Activated CD4-positive, alpha-beta T cell treated with anti-CD3 and anti-CD28 coated beads, Interleukin-2, amount 10 ng/mL, durations not matched to agents 7 days and 5 days (primary cell): ENCODE measurements at regions not wholly inside any gene's neighbourhood (a gene's known extent, or its start where the extent isn't known, plus 50 kb on each side); places are given as distances from the start of the nearest gene placed in this dataset.
"Not testable (repeated sequence)": the region's sequence is repeated elsewhere in the genome, so short reads cannot be mapped to it uniquely, and the experiment has no call there.

ENCODE experiments used
- CTCF ChIA-PET: fragments of 350-600 bp; sonication (Branson Sonifier 250); formaldehyde crosslinking; loops from one replicate; lab custom pipeline; 2021; ENCODE audit warnings: antibody characterized with exemption; lab: Charles Lee
- POLR2A ChIA-PET: fragments of 350-600 bp; sonication (Branson Sonifier 250); formaldehyde crosslinking; loops from one replicate; lab custom pipeline; 2021; ENCODE audit warnings: antibody characterized with exemption; lab: Charles Lee
- DNase-seq: peaks from one replicate; pipeline ENCODE4 v3.0.0-alpha.2; 2020
- H3K27ac Mint-ChIP-seq: one replicate; pipeline ENCODE4 v1.8.0; 2021; ENCODE audit warnings: mild to moderate bottlenecking, moderate library complexity, mixed read lengths
- H3K27me3 Mint-ChIP-seq: one replicate; pipeline ENCODE4 v1.8.0; 2021; ENCODE audit warnings: mixed read lengths
- H3K36me3 Mint-ChIP-seq: one replicate; pipeline ENCODE4 v1.8.0; 2021; ENCODE audit warnings: low read depth, mixed read lengths
- H3K4me1 Mint-ChIP-seq: one replicate; pipeline ENCODE4 v1.8.0; 2021; ENCODE audit warnings: mixed read lengths
- H3K4me3 Mint-ChIP-seq: one replicate; pipeline ENCODE4 v1.8.0; 2021; ENCODE audit warnings: mild to moderate bottlenecking, moderate library complexity, mixed read lengths
- H3K9me3 Mint-ChIP-seq: one replicate; pipeline ENCODE4 v1.8.0; 2021; ENCODE audit warnings: mixed read lengths

DNA sequence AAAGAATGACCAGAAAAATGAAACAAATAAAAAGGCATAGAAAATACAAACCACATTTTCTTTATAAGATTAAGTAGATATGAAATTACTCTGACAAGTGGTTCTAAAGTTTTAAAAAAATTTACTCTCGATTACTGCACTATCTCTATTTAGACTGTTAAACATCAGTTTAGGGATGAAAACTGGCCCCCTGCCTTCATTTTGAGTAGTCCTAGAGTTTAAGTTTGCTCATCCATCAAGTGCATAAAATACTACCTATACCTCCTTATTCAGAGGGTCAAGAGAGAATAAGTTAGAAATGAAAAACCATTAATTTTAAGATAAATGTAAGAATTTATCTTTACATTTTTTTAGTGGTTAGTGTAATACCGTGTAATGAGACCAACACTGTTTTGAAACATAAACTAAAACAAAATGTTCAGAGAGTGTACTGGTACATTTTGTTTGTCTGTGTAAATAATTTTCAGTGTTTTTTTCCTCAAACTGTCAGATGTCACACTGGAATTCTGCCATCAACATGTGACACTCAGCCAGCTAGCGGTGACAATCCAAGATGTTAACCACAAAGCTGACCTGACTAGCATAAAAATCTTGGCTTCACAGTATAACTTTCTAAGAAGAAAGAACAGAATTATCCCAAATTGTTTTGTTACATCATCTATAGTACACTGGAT, 184.8 kb upstream of the PCDH20 start:
- POLR2A ChIA-PET, result no interaction called here
- Mint-ChIP-seq H3K9me3 (no peaks in the 10 kb centered on the region), H3K27me3 (no peaks in the 10 kb centered on the region), H3K4me3 (no peak overlapping the region), H3K36me3 (no peaks in the 10 kb centered on the region), H3K4me1 (no peaks in the 10 kb centered on the region), H3K27ac (no peak overlapping the region)
- DNase-seq, result no peak
- CTCF ChIA-PET, result no interaction called here

DNA sequence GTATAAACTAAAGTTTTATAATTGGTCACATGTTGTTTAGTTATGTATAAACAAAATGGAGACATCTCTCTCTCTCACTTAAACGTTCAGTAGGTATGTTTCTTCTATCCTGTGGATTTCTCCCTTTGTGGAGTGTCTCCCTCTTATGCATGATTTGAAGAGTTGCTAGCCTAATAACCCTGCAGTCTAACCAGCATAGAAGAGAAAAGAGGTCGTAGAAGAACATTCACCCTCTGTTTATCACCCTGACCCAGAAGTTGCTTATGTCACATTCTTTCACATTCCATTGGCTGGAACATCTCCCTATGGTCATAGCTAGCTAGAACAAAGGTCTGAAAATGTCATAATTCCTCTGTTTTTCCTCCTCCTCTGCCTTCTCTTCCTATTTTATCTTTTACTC, 176.8 kb upstream of the PCDH20 start:
- Mint-ChIP-seq H3K4me3 (no peak overlapping the region), H3K27ac (no peak overlapping the region), H3K27me3 (no peaks in the 10 kb centered on the region), H3K36me3 (no peaks in the 10 kb centered on the region), H3K9me3 (no peaks in the 10 kb centered on the region), H3K4me1 (no peaks in the 10 kb centered on the region)
- ChIA-PET CTCF (no interaction called here), POLR2A (no interaction called here)
- no peak for DNase-seq

DNA sequence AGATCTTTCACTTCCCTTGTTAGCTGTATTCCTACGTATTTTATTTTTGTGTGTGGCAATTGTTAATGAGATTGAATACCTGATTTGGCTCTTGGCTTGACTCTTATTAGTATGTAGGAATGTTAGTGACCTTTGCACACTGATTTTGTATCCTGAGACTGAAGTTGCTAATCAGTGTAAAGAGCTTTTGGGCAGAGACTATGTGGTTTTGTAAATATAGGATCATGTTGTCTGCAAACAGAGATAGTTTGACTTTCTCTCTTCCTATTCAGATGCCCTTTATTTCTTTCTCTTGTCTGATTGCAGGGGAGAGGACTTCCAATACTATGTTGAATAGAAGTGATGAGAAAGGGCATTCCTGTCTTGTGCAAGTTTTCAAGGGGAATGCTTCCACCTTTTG, 160.3 kb upstream of the PCDH20 start:
- no peaks in the 10 kb centered on the region for H3K4me1 Mint-ChIP-seq
- H3K4me3 Mint-ChIP-seq, result no peak overlapping the region
- no peaks in the 10 kb centered on the region for H3K36me3 Mint-ChIP-seq
- H3K27ac Mint-ChIP-seq, result no peak overlapping the region
- POLR2A ChIA-PET, result no interaction called here
- peaks cover 4% of the 10 kb centered on the region for H3K9me3 Mint-ChIP-seq
- CTCF ChIA-PET, result no interaction called here
- no peak for DNase-seq
- no peaks in the 10 kb centered on the region for H3K27me3 Mint-ChIP-seq

DNA sequence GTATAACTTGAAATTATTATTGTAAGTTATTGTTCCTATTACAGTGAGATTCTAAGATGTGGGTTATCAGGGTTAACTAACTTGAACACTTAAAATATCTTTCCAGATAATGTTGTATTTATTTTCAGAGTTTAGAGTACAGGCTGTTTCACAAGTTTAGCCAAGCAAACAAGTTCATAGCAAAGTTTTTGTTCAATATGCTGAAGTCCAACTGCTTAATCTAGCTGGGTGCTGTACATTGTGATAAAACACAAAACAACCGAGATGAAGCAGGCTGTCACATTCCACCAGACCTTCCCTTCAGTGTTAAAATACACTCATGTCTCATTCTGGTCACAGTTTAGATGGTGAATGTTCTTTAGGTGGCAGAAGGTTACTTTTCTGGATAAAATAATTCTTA, 148.0 kb upstream of the PCDH20 start:
- Mint-ChIP-seq H3K4me1 (no peaks in the 10 kb centered on the region), H3K27ac (no peak overlapping the region), H3K36me3 (no peaks in the 10 kb centered on the region), H3K27me3 (no peaks in the 10 kb centered on the region), H3K9me3 (no peaks in the 10 kb centered on the region), H3K4me3 (no peak overlapping the region)
- no peak for DNase-seq
- ChIA-PET POLR2A (no interaction called here), CTCF (no interaction called here)

DNA sequence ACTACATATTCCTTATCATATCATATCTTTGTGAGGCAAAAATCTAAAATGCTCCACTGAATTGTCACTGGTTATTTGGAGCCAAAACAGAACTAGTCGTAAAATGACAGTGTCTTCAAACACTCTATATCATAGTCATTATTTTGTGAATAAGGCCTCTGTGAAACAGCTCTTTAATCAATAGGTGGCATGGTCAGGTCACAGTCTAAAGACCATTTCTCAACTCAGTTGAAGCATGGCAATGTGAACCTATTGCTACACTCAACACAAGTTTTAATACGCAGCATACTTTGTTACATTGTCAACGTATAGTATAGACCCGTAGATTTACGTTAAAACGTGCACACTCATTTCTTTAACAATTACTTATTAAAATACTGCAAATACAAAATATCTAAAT, 131.3 kb upstream of the PCDH20 start:
- ChIA-PET CTCF (no interaction called here), POLR2A (no interaction called here)
- no peak for DNase-seq
- H3K27ac Mint-ChIP-seq, result no peak overlapping the region
- H3K36me3 Mint-ChIP-seq, result no peaks in the 10 kb centered on the region
- no peaks in the 10 kb centered on the region for H3K9me3 Mint-ChIP-seq
- H3K27me3 Mint-ChIP-seq, result no peaks in the 10 kb centered on the region
- H3K4me1 Mint-ChIP-seq, result no peaks in the 10 kb centered on the region
- no peak overlapping the region for H3K4me3 Mint-ChIP-seq

DNA sequence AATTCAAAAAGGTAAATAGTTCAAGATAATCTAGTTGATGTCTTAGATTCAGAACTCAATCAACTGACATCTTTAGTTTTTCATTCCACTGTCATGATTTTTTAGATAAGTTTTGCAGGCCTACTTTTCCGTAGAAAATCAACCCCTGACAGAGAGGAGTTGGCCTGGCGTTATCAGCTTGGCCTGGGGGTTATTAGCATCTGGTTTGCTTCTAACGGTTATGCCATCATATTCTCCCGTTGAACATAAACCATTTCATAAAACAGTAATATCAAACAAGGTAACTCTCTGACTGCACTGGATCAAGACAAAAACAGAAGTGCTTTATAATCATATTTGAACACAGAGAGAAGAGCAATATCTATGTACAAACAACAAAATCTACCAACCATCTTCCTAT, 130.8 kb upstream of the PCDH20 start:
- ChIA-PET CTCF (no interaction called here), POLR2A (no interaction called here)
- Mint-ChIP-seq H3K4me1 (no peaks in the 10 kb centered on the region), H3K4me3 (no peak overlapping the region), H3K36me3 (no peaks in the 10 kb centered on the region), H3K27me3 (no peaks in the 10 kb centered on the region), H3K27ac (no peak overlapping the region), H3K9me3 (no peaks in the 10 kb centered on the region)
- DNase-seq, result no peak

DNA sequence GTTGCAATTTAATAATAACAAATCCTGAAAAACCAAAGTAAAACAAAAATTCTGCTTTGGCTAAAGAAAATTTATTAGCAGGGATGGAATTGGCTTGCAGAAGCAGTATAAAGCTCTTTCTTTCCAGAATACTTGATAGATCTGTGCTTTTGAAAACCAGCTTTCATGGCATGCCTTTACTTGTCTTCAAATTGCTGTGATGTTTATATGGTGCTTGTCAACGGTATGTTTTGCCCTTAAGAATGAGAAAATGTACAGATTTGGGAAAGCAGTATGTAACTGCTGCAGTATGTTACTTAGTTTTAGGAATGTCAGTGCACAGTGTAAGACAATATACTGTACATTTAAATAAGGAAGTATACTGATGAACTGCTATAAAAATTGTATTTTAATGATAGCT, 120.8 kb upstream of the PCDH20 start:
- Mint-ChIP-seq H3K27me3 (no peaks in the 10 kb centered on the region), H3K4me3 (no peak overlapping the region), H3K27ac (no peak overlapping the region), H3K4me1 (no peaks in the 10 kb centered on the region), H3K36me3 (no peaks in the 10 kb centered on the region), H3K9me3 (no peaks in the 10 kb centered on the region)
- DNase-seq, result no peak
- ChIA-PET POLR2A (no interaction called here), CTCF (no interaction called here)

DNA sequence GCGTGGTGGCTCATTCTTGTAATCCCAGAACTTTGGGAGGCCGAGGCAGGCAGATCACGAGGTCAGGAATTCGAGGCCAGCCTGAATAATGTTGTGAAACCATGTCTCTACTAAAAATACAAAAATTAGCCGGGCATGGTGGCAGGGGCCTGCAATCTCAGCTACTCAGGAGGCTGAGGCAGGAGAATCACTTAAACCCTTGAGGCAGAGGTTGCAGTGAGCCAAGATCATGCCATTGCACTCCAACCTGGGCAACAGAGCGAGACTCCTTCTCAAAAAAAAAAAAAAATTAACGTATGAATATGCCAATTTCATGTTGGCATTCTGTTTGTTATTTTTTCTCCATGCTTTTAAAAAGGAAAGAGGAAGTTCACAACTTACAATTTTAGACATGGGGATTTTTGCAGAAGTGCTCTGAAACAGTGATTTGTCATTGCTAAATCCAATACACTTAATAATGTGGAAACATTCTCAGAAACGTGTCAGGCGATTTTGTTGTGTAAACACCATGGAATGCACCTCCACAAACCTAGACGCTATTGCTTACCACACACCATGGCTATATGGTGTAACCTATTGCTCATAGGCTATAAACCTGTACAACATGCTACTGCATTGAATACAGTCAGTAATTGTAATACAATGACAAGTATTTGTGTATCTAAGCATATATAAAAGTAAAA, 115.9 kb upstream of the PCDH20 start:
- Mint-ChIP-seq H3K4me3 (no peak overlapping the region), H3K9me3 (no peaks in the 10 kb centered on the region), H3K36me3 (no peaks in the 10 kb centered on the region), H3K27ac (no peak overlapping the region), H3K4me1 (no peaks in the 10 kb centered on the region), H3K27me3 (no peaks in the 10 kb centered on the region)
- POLR2A ChIA-PET, result no interaction called here
- DNase-seq, result no peak
- CTCF ChIA-PET, result no interaction called here

DNA sequence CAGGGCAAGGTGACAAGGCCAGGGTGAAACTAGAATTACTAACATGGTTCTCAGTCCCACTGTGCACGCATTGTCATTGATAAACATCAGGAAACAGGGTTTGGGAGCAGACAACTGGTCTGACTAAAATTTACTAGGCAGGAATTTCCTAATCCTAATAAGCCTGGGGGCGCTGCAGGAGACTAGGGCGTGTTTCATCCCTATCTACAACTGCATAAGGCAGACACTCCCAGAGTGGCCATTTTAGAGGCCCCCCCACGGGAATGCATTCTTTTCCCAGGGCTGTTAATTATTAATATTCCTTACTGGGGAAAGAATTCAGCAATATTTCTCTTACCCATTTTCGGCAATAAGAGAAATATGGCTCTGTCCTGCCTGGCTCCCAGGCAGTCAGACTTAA, 103.6 kb upstream of the PCDH20 start:
- CTCF ChIA-PET, H3K27ac Mint-ChIP-seq, H3K27me3 Mint-ChIP-seq, H3K9me3 Mint-ChIP-seq, DNase-seq, POLR2A ChIA-PET, H3K4me3 Mint-ChIP-seq, H3K4me1 Mint-ChIP-seq, H3K36me3 Mint-ChIP-seq: not testable (repeated sequence)

DNA sequence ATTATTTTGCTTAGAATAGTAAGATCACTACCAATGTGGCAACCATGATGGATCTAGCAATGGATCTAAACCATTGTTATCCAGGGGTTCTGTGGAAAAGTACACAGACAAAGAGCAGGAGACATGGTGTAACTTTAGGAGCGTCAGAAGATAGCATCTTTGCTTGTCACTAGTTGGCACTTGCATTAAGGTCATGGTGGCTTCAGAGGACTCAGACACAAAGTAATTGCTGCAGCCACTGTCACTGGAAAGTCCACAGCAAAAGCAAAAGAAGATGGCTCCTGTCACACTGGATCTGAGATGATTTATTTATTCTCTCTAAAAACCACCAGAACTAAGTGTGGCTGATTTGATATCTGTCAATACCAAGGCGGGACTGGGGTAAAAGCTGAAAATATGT, 93.3 kb upstream of the PCDH20 start:
- ChIA-PET CTCF (no interaction called here), POLR2A (no interaction called here)
- Mint-ChIP-seq H3K9me3 (peaks cover 5% of the 10 kb centered on the region), H3K27ac (no peak overlapping the region), H3K4me3 (no peak overlapping the region), H3K36me3 (no peaks in the 10 kb centered on the region), H3K27me3 (no peaks in the 10 kb centered on the region), H3K4me1 (no peaks in the 10 kb centered on the region)
- DNase-seq, result no peak

DNA sequence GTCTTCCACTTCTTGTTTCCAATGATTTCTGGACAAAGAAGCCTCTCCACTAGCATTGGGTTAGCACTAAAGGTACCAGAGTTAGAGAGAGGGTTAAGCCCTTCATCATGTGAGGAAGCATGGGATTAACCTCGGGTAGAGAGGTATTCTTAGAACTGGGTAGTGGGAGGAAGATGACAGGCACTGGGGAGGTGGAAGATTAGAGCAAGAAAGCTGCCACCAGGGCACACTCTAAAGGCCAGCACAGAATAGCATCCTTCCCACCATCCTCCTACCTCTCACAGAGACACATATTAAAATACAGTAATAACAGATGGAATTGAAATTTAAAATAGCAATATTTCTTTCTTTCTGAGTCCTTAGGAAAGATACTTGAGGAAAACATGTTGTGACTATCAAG, 84.5 kb upstream of the PCDH20 start:
- no peak for DNase-seq
- Mint-ChIP-seq H3K4me3 (no peak overlapping the region), H3K9me3 (no peaks in the 10 kb centered on the region), H3K27me3 (no peaks in the 10 kb centered on the region), H3K4me1 (no peaks in the 10 kb centered on the region), H3K27ac (no peak overlapping the region), H3K36me3 (no peaks in the 10 kb centered on the region)
- ChIA-PET CTCF (no interaction called here), POLR2A (no interaction called here)

DNA sequence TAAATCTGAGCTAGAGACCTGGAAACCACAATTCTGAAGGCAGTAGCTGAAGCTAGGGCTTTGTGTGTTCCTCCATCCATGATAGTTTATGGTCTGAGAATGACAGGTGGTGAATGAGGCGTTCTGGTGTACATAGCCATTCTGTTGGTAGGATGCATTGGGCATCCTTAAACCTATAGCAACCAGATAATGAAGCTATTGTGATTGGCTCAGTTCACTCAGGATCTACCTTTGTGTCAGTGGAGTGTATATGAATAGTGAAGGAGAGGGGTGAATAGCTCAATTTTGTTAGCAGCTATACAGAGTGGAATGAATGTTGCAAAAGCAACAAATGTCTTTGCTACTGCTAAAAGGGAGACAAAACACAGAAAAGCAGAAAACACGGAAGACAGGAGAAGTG, 80.0 kb upstream of the PCDH20 start:
- Mint-ChIP-seq H3K9me3 (no peaks in the 10 kb centered on the region), H3K27ac (no peak overlapping the region), H3K36me3 (no peaks in the 10 kb centered on the region), H3K4me3 (no peak overlapping the region), H3K27me3 (no peaks in the 10 kb centered on the region), H3K4me1 (no peaks in the 10 kb centered on the region)
- CTCF ChIA-PET, result no interaction called here
- no peak for DNase-seq
- POLR2A ChIA-PET, result no interaction called here

DNA sequence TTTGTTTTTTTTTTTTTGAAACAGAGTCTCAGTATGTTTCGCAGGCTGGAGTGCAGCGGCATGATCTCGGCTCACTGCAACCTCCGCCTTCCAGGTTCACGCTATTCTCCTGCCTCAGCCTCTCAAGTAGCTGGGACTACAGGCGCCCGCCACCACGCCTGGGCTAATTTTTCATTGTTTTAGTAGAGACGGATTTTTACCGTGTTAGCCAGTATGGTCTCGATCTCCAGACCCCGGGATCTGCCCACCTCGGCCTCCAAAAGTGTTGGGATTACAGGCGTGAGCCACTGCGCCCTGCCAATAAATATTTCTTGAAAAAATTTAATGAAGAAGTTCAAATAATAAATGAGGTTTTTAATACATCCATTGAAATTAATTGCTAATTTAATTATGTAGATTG, 77.9 kb upstream of the PCDH20 start:
- H3K4me1 Mint-ChIP-seq, DNase-seq, H3K4me3 Mint-ChIP-seq, H3K9me3 Mint-ChIP-seq, POLR2A ChIA-PET, H3K27me3 Mint-ChIP-seq, H3K36me3 Mint-ChIP-seq, H3K27ac Mint-ChIP-seq: not testable (repeated sequence)
- CTCF ChIA-PET, result interaction anchor here (0.6 kb wide), 1 partner anchor 377 kb away, joined by 4 read pairs; no protein-coding TSS in a partner anchor

DNA sequence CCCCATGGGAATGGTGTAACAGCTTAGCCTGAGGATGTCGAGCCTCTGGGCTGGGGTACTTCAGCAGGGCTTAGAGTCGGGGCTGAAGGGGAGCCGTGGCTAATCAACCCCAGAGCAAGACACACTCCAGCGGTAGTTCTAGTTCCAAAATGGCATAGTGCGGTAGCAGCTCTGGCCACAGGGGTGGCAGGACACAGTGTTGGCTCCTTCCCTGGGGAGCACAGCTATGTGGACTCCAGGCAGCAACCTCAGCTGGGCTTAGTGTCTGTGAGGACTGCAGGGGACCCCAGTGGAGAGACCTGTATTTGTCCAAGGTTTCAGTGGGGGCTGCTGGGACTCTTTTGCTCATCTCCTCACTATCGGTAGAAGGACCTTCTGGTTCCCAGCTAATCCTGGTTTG, 70.8 kb upstream of the PCDH20 start:
- Mint-ChIP-seq H3K36me3 (no peaks in the 10 kb centered on the region), H3K27me3 (no peaks in the 10 kb centered on the region), H3K27ac (no peak overlapping the region), H3K9me3 (peaks cover 3% of the 10 kb centered on the region), H3K4me1 (no peaks in the 10 kb centered on the region), H3K4me3 (no peak overlapping the region)
- POLR2A ChIA-PET, result no interaction called here
- CTCF ChIA-PET, result no interaction called here
- DNase-seq, result no peak
